Smooth muscle cell (in vitro differentiated cells): ENCODE measurements at regions not wholly inside any gene's neighbourhood (a gene's known extent, or its start where the extent isn't known, plus 50 kb on each side); places are given as distances from the start of the nearest gene placed in this dataset.

Experiments used
- DNase-seq: peaks from one replicate; lab custom pipeline; 2025; ENCODE audit not compliant: unreplicated experiment; lab: John Stamatoyannopoulos, UW
- H2AFZ ChIP-seq: fragments of 200-600 bp; sonication (generic); 2 replicates; pipeline ENCODE4 v1.6.0; 2016; ENCODE audit warnings: antibody characterized with exemption, low read depth, mild to moderate bottlenecking
- H3F3A ChIP-seq: fragments of 200-600 bp; sonication (generic); 2 replicates; pipeline ENCODE4 v1.6.0; 2017; ENCODE audit warnings: antibody characterized with exemption, low read depth
- H3K27ac ChIP-seq: fragments of 200-600 bp; sonication (generic); 2 replicates; pipeline ENCODE4 v1.5.1; 2016; ENCODE audit warnings: low read depth, mild to moderate bottlenecking
- H3K27me3 ChIP-seq: fragments of 200-600 bp; sonication (generic); 2 replicates; pipeline ENCODE4 v1.6.1; 2016; ENCODE audit warnings: low read depth, mild to moderate bottlenecking
- H3K36me3 ChIP-seq: fragments of 200-600 bp; sonication (generic); 2 replicates; pipeline ENCODE4 v1.5.1; 2016; ENCODE audit warnings: low read depth
- H3K4me1 ChIP-seq: fragments of 200-600 bp; sonication (generic); 2 replicates; pipeline ENCODE4 v1.5.1; 2016; ENCODE audit warnings: low read depth
- H3K4me2 ChIP-seq: fragments of 200-600 bp; sonication (generic); 2 replicates; pipeline ENCODE4 v1.6.0; 2016; ENCODE audit warnings: mild to moderate bottlenecking
- H3K4me3 ChIP-seq: fragments of 200-600 bp; sonication (generic); 2 replicates; pipeline ENCODE4 v1.5.1; 2016; ENCODE audit warnings: mild to moderate bottlenecking
- H3K79me2 ChIP-seq: fragments of 200-600 bp; sonication (generic); 2 replicates; pipeline ENCODE4 v1.6.0; 2016; ENCODE audit warnings: low read depth, mild to moderate bottlenecking
- H3K9ac ChIP-seq: fragments of 200-600 bp; sonication (generic); 2 replicates; pipeline ENCODE4 v1.6.0; 2016; ENCODE audit warnings: low read depth
- H3K9me3 ChIP-seq: fragments of 200-600 bp; sonication (generic); replicated peaks from 2 replicates; pipeline ENCODE4 v1.5.1; 2016; ENCODE audit warnings: low read depth
- H4K20me1 ChIP-seq: fragments of 200-600 bp; sonication (generic); 2 replicates; pipeline ENCODE4 v1.6.0; 2016; ENCODE audit warnings: low read depth
- CTCF ChIP-seq: fragments of 200-600 bp; sonication (generic); IDR thresholded peaks from 2 replicates; pipeline ENCODE4 v1.5.1; 2017; ENCODE audit warnings: borderline replicate concordance, mild to moderate bottlenecking, antibody characterized with exemption; ENCODE audit not compliant: insufficient read depth, poor library complexity, severe bottlenecking
- WGBS: methylation state at CpG from one replicate; pipeline ENCODE4 v1.1.7; 2016; ENCODE audit warnings: low lambda C conversion rate; 5-methylcytosine and 5-hydroxymethylcytosine counted together

GRCh38 chr4:97374526-97374925 is 768.8 kb downstream of the STPG2 start:
- WGBS = 46% methylated on average over 1 of the region's 1 CpG
- H3K27ac ChIP-seq = no peak overlapping the region
- DNase-seq = no peak

GRCh38 chr4:97386969-97387368 is 756.3 kb downstream of the STPG2 start:
- no peak overlapping the region for H3K9ac ChIP-seq

More at GRCh38 chr4:97374526-97374925, 768.8 kb downstream of the STPG2 start:
- Histone ChIP-seq H3K9me3 (no peaks in the 10 kb centered on the region), H3K4me3 (no peak overlapping the region), H3K36me3 (no peaks in the 10 kb centered on the region), H4K20me1 (no peaks in the 10 kb centered on the region), H3K79me2 (no peaks in the 10 kb centered on the region), H3K4me2 (no peak overlapping the region), H3K27me3 (no peaks in the 10 kb centered on the region), H3F3A (no peaks in the 10 kb centered on the region), H3K4me1 (no peaks in the 10 kb centered on the region), H3K9ac (no peak overlapping the region), H2AFZ (no peak overlapping the region)
- TF ChIP-seq CTCF = no peak

GRCh38 chr4:97394653-97395052 is 748.6 kb downstream of the STPG2 start:
- WGBS = 86% methylated on average over 1 of the region's 1 CpG

More at GRCh38 chr4:97386969-97387368, 756.3 kb downstream of the STPG2 start:
- no peaks in the 10 kb centered on the region for H3K27me3 ChIP-seq
- H3K4me1 ChIP-seq = no peaks in the 10 kb centered on the region
- no peak overlapping the region for H2AFZ ChIP-seq
- H3K79me2 ChIP-seq = no peaks in the 10 kb centered on the region
- no peak for DNase-seq
- no peaks in the 10 kb centered on the region for H4K20me1 ChIP-seq
- no peaks in the 10 kb centered on the region for H3F3A ChIP-seq
- no peak overlapping the region for H3K4me3 ChIP-seq
- no peaks in the 10 kb centered on the region for H3K9me3 ChIP-seq
- H3K4me2 ChIP-seq = no peak overlapping the region
- TF ChIP-seq CTCF = no peak
- no peaks in the 10 kb centered on the region for H3K36me3 ChIP-seq
- H3K27ac ChIP-seq = no peak overlapping the region

More at GRCh38 chr4:97394653-97395052, 748.6 kb downstream of the STPG2 start:
- no peaks in the 10 kb centered on the region for H3K27me3 ChIP-seq
- no peaks in the 10 kb centered on the region for H3K4me1 ChIP-seq
- TF ChIP-seq CTCF = no peak
- H3K4me2 ChIP-seq = no peak overlapping the region
- no peak overlapping the region for H3K27ac ChIP-seq
- H3K4me3 ChIP-seq = no peak overlapping the region
- no peaks in the 10 kb centered on the region for H3K36me3 ChIP-seq
- no peaks in the 10 kb centered on the region for H3K79me2 ChIP-seq
- H3K9ac ChIP-seq = no peak overlapping the region
- H2AFZ ChIP-seq = no peak overlapping the region
- H3F3A ChIP-seq = no peaks in the 10 kb centered on the region
- no peak for DNase-seq
- no peaks in the 10 kb centered on the region for H4K20me1 ChIP-seq
- no peaks in the 10 kb centered on the region for H3K9me3 ChIP-seq
